ENCODE measurements at regions not wholly inside any gene's neighbourhood (a gene's known extent, or its start where the extent isn't known, plus 50 kb on each side); places are given as distances from the start of the nearest gene placed in this dataset.
A peak's percentile ranks its signal among the peaks of the same experiment; 100 is the strongest.

DNA sequence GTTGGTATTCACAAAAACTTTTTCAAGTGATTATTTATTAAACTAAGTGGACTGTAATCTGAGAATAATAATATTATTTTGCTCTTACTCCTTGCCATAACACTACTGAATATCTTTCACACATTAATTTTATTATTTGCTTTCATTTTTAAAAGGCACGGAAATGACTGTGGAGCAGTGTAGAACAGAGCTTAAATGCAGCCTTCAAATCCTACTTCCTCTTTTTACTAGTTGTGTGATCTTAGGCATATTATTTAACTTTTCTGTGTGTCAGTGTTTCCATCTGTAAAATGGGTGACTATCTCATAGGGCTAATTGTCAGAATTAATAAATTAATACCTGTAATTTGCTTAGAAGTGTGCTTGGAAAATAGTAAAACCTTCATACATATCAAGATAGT lies 55.5 kb upstream of the SLC8A1 start:
- 15 to 49% (median 37%) methylated on average over 1 of the region's 1 CpG for WGBS, 5 donors
- H3K9me3 ChIP-seq: no peaks in the 10 kb centered on the region
- intact Hi-C loops (cut with DNase I; ENCODE audit: low total_unique reads): no loop called here

GRCh38 chr2:40510304-40510703 lies 58.4 kb upstream of the SLC8A1 start:
- H3K4me1 ChIP-seq: peaks cover 0 to 19% (median 6%) of the 10 kb centered on the region in 6 donors
- no peak overlapping the region for H3K4me3 ChIP-seq
- H3K9me3 ChIP-seq: no peaks in the 10 kb centered on the region
- 62 to 86% (median 82%) methylated on average over 3 of the region's 3 CpGs for WGBS, 5 donors
- TF ChIP-seq POLR2A (IDR thresholded peaks at IDR 0.05) (no peak), POLR2AphosphoS5 (IDR thresholded peaks at IDR 0.05) (no peak)
- TF ChIP-seq, protein P1, sequence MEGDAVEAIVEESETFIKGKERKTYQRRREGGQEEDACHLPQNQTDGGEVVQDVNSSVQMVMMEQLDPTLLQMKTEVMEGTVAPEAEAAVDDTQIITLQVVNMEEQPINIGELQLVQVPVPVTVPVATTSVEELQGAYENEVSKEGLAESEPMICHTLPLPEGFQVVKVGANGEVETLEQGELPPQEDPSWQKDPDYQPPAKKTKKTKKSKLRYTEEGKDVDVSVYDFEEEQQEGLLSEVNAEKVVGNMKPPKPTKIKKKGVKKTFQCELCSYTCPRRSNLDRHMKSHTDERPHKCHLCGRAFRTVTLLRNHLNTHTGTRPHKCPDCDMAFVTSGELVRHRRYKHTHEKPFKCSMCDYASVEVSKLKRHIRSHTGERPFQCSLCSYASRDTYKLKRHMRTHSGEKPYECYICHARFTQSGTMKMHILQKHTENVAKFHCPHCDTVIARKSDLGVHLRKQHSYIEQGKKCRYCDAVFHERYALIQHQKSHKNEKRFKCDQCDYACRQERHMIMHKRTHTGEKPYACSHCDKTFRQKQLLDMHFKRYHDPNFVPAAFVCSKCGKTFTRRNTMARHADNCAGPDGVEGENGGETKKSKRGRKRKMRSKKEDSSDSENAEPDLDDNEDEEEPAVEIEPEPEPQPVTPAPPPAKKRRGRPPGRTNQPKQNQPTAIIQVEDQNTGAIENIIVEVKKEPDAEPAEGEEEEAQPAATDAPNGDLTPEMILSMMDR (IDR thresholded peaks at IDR 0.05 in 8 of 11, conservative IDR thresholded peaks at IDR 0.05 in 3 of 11): no peak
- no peak for DNase-seq
- peak overlapping the region in 2 of 8 donors; percentile 82 to 92 for H3K27ac ChIP-seq
- no peaks in the 10 kb centered on the region for H3K27me3 ChIP-seq (replicated peaks in 1 of 7)
- intact Hi-C loops (cut with DNase I; ENCODE audit: low total_unique reads): no loop called here
- no peaks in the 10 kb centered on the region for H3K36me3 ChIP-seq

More for the DNA sequence above, 55.5 kb upstream of the SLC8A1 start:
- DNase-seq: no peak
- Histone ChIP-seq H3K36me3 (no peaks in the 10 kb centered on the region), H3K4me3 (no peak overlapping the region), H3K27ac (no peak overlapping the region), H3K27me3 (replicated peaks in 1 of 7) (no peaks in the 10 kb centered on the region), H3K4me1 (peaks cover 0 to 19% (median 6%) of the 10 kb centered on the region in 6 donors)
- TF ChIP-seq, protein P1 (IDR thresholded peaks at IDR 0.05 in 8 of 11, conservative IDR thresholded peaks at IDR 0.05 in 3 of 11): no peak
- TF ChIP-seq POLR2A (IDR thresholded peaks at IDR 0.05) (no peak), POLR2AphosphoS5 (IDR thresholded peaks at IDR 0.05) (no peak)

DNA sequence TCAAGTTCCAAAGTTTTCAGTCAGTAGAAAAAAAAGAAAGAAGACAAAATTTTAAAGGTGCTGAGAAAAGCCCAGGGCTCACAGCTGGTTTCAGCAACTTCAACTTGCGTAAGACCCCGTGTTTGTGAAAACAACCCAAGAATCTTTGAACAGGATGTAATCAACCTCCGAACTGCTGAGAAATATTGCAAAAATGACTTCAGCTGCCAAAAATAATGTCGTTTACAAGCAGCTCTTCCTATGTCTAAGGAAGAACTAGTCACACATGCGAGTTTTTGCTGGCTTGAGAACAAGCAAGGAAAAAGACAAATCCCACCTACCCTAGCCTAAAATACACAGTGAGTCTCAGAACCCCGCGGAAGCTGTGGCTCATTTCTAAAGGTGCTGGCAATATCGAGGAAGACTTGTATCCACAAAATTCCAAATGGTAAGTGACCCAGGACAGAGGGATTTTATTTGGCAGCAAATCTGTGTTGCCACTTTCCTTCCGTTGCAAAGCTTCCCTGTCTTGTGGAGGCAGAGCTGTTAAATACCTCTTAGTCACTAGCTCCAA lies 59.8 kb upstream of the SLC8A1 start:
- intact Hi-C loops (cut with DNase I; ENCODE audit: low total_unique reads): no loop called here
- 17 to 33% (median 21%) methylated on average over 9 of the region's 9 CpGs for WGBS, 5 donors
- H3K27me3 ChIP-seq (replicated peaks in 1 of 7): no peaks in the 10 kb centered on the region
- peak in 1 of 3 donors; percentile 49 for TF ChIP-seq POLR2AphosphoS5 (IDR thresholded peaks at IDR 0.05)
- no peak for TF ChIP-seq POLR2A (IDR thresholded peaks at IDR 0.05)
- TF ChIP-seq, protein P1 (IDR thresholded peaks at IDR 0.05 in 8 of 11, conservative IDR thresholded peaks at IDR 0.05 in 3 of 11): no peak
- H3K4me1 ChIP-seq: peaks cover 0 to 19% (median 6%) of the 10 kb centered on the region in 6 donors
- peak overlapping the region; percentile 15 to 92 (median 83) for H3K27ac ChIP-seq
- no peak for DNase-seq
- no peaks in the 10 kb centered on the region for H3K9me3 ChIP-seq
- no peaks in the 10 kb centered on the region for H3K36me3 ChIP-seq
- peak overlapping the region in 7 of 8 donors; percentile 1 to 61 (median 26) for H3K4me3 ChIP-seq

DNA sequence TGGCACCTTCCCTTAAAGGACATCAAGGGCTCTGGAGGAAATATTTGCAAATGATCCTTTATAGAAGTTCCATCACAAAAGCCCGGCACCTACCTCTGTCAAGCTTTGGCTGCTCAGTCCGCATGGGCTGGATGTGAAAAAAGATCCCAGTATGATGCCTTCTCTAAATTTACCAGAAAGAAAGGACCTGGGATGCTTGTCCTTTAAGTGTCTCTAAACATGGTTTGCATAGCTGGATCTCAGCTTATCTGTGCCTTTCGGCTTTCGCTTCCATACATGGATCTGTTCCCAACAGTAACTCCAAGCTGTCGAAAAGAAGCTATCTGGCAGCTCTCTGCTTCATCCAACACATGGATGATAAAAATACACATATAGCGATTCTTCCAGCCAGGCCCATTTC lies 60.4 kb upstream of the SLC8A1 start:
- Histone ChIP-seq H3K27ac (peak overlapping the region; percentile 15 to 92 (median 83)), H3K27me3 (replicated peaks in 1 of 7) (no peaks in the 10 kb centered on the region), H3K4me1 (peaks cover 0 to 16% (median 6%) of the 10 kb centered on the region in 6 donors), H3K4me3 (peak overlapping the region; percentile 1 to 61 (median 19)), H3K36me3 (no peaks in the 10 kb centered on the region), H3K9me3 (no peaks in the 10 kb centered on the region)
- WGBS, 5 donors: 72 to 89% (median 79%) methylated on average over 6 of the region's 6 CpGs
- intact Hi-C loops (cut with DNase I; ENCODE audit: low total_unique reads): no loop called here
- DNase-seq: no peak
- TF ChIP-seq POLR2A (IDR thresholded peaks at IDR 0.05) (no peak), POLR2AphosphoS5 (IDR thresholded peaks at IDR 0.05) (no peak)
- TF ChIP-seq, protein P1 (IDR thresholded peaks at IDR 0.05 in 8 of 11, conservative IDR thresholded peaks at IDR 0.05 in 3 of 11): no peak
